Subcutaneous abdominal adipose tissue (tissue), 5 donors: ENCODE measurements at regions not wholly inside any gene's neighbourhood (a gene's known extent, or its start where the extent isn't known, plus 50 kb on each side); places are given as distances from the start of the nearest gene placed in this dataset.

Source experiments
- H3K27ac ChIP-seq: one replicate; pipeline ENCODE4 v1.7.0; 2013; ENCODE audit warnings: low read depth, mild to moderate bottlenecking, inconsistent platforms, low read length, moderate library complexity
- H3K27me3 ChIP-seq, 5 donors: one replicate each; pipeline ENCODE4 v1.7.0; 2013; ENCODE audit warnings: low read length in 5 of 5, inconsistent platforms in 1 of 5; ENCODE audit not compliant: control insufficient read depth in 5 of 5, insufficient read depth in 4 of 5
- H3K36me3 ChIP-seq, 5 donors: one replicate each; pipeline ENCODE4 v1.7.0; 2013; ENCODE audit warnings: low read length in 5 of 5; ENCODE audit not compliant: control insufficient read depth in 5 of 5, insufficient read depth in 5 of 5
- H3K4me1 ChIP-seq, 5 donors: one replicate each; pipeline ENCODE4 v1.7.0; 2013; ENCODE audit warnings: low read length in 5 of 5, mild to moderate bottlenecking in 3 of 5, moderate library complexity in 1 of 5; ENCODE audit not compliant: control insufficient read depth in 5 of 5, insufficient read depth in 5 of 5
- H3K4me3 ChIP-seq, 5 donors: one replicate each; pipeline ENCODE4 v1.7.0; 2013; ENCODE audit warnings: low read length in 5 of 5, low read depth in 1 of 5
- H3K9ac ChIP-seq, 5 donors: one replicate each; pipeline ENCODE4 v1.7.0; 2013; ENCODE audit warnings: low read length in 5 of 5, mild to moderate bottlenecking in 4 of 5, moderate library complexity in 3 of 5
- H3K9me3 ChIP-seq, 5 donors: one replicate each; pipeline ENCODE4 v1.7.0; 2013; ENCODE audit warnings: low read length in 5 of 5; ENCODE audit not compliant: control insufficient read depth in 5 of 5
- donor health status: healthy.
- donor health status: healthy.
- donor health status: healthy.
- donor health status: healthy.
- donor health status: healthy.

GRCh38 chr3:171955598-171955997 lies 83.8 kb upstream of the FNDC3B start:
- Histone ChIP-seq H3K36me3 (no peaks in the 10 kb centered on the region), H3K9me3 (no peaks in the 10 kb centered on the region), H3K4me1 (peaks cover 2 to 5% (median 4%) of the 10 kb centered on the region in 5 donors), H3K27me3 (no peaks in the 10 kb centered on the region), H3K9ac (no peak overlapping the region), H3K27ac (no peak overlapping the region), H3K4me3 (no peak overlapping the region)

DNA sequence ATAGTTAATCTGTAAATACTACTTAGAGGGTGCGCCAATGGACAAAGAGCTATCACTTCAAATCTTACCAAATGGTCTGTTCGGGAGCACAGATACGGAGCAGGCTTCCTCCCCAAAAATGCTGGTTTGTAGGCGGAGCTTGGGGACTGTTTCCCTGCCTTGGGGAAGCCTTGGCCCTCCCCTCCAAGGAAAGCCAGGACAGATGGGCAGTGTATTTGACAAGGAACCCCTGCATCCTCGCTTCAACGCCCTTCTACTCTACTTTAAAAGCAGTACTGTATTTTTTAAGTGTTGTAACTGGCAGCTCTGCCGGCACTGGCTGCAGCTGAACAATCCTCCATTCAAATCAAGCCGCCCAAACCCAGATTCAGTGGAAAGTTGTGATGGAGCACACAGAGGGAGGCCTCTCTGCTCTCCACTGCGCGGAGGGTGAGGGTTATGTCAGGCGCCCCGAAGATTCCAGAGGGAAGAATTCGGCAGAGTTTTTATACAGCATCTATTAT lies 83.1 kb upstream of the FNDC3B start:
- H3K36me3 ChIP-seq: no peaks in the 10 kb centered on the region
- no peak overlapping the region for H3K4me3 ChIP-seq
- H3K9me3 ChIP-seq: no peaks in the 10 kb centered on the region
- no peak overlapping the region for H3K27ac ChIP-seq
- H3K4me1 ChIP-seq: peaks cover 2 to 5% (median 4%) of the 10 kb centered on the region in 5 donors
- no peaks in the 10 kb centered on the region for H3K27me3 ChIP-seq
- H3K9ac ChIP-seq: no peak overlapping the region

GRCh38 chr3:171956705-171957104 lies 82.7 kb upstream of the FNDC3B start:
- Histone ChIP-seq H3K27me3 (no peaks in the 10 kb centered on the region), H3K9ac (no peak overlapping the region), H3K4me1 (peaks cover 2 to 5% (median 4%) of the 10 kb centered on the region in 5 donors), H3K36me3 (no peaks in the 10 kb centered on the region), H3K4me3 (no peak overlapping the region), H3K9me3 (no peaks in the 10 kb centered on the region), H3K27ac (no peak overlapping the region)

DNA sequence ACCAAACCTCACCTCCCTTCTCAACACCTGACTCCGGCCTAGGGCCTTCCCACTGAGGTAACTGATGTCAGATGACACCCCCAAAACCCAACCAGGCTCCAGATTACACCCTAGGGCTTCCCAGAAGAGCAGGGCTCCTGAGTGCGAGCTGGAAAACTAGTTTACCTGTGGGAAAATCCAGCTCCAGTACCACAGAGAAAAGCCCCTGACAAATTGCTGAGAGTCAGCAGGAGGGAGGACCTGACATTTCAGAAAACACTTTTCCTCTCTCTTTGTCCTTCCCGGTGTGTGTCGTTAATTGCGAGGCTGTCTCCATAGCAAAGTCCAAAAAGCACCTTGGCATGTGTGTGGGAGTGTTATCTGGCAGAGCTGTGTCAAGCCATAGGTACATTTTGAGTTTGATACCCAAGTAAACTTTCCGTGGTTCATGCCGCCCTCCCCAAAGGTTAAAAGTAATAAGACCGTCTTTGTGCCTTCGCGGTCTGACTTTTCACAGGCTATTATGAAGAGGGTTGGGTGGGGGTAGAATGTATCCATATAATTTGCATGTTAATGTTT lies 79.8 kb upstream of the FNDC3B start:
- no peak overlapping the region for H3K9ac ChIP-seq

GRCh38 chr3:171960159-171960558 lies 79.2 kb upstream of the FNDC3B start:
- Histone ChIP-seq H3K4me1 (no peaks in the 10 kb centered on the region), H3K27ac (no peak overlapping the region), H3K27me3 (no peaks in the 10 kb centered on the region)

More for the DNA sequence above, 79.8 kb upstream of the FNDC3B start:
- no peak overlapping the region for H3K4me3 ChIP-seq
- no peaks in the 10 kb centered on the region for H3K27me3 ChIP-seq
- H3K27ac ChIP-seq: no peak overlapping the region
- no peaks in the 10 kb centered on the region for H3K36me3 ChIP-seq
- H3K9me3 ChIP-seq: no peaks in the 10 kb centered on the region
- H3K4me1 ChIP-seq: peaks cover 2 to 4% (median 3%) of the 10 kb centered on the region in 5 donors

GRCh38 chr3:171962137-171962720 lies 77.1 kb upstream of the FNDC3B start:
- Histone ChIP-seq H3K36me3 (no peaks in the 10 kb centered on the region), H3K4me1 (peaks cover 7 to 10% (median 10%) of the 10 kb centered on the region in 5 donors), H3K27me3 (no peaks in the 10 kb centered on the region), H3K9me3 (no peaks in the 10 kb centered on the region), H3K9ac (no peak overlapping the region), H3K27ac (no peak overlapping the region), H3K4me3 (no peak overlapping the region)

More at GRCh38 chr3:171960159-171960558, 79.2 kb upstream of the FNDC3B start:
- Histone ChIP-seq H3K9me3 (no peaks in the 10 kb centered on the region), H3K36me3 (no peaks in the 10 kb centered on the region), H3K9ac (no peak overlapping the region), H3K4me3 (no peak overlapping the region)

DNA sequence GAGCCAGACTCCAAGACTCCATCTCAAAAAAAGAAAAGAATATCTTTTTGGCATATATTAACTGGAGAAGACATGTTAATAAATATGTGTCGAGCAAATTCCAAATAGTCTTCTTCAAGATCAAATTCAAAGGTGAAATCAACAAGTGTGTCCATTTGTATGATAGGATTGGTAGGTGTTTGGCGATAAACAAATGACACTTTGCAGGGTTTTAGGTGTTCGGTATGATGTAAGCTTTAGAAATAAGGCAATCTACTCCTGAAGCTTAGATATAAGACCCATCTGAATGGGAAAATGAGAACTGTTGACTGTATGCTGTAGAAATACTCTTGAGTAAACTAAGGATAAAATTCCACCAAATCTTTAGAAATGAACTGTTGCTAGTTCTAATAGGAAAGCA lies 75.8 kb upstream of the FNDC3B start:
- H3K36me3 ChIP-seq: no peaks in the 10 kb centered on the region
- no peak overlapping the region for H3K27ac ChIP-seq
- no peaks in the 10 kb centered on the region for H3K9me3 ChIP-seq
- no peak overlapping the region for H3K4me3 ChIP-seq
- no peaks in the 10 kb centered on the region for H3K27me3 ChIP-seq
- H3K4me1 ChIP-seq: peaks cover 7 to 24% (median 20%) of the 10 kb centered on the region in 5 donors
- H3K9ac ChIP-seq: no peak overlapping the region

DNA sequence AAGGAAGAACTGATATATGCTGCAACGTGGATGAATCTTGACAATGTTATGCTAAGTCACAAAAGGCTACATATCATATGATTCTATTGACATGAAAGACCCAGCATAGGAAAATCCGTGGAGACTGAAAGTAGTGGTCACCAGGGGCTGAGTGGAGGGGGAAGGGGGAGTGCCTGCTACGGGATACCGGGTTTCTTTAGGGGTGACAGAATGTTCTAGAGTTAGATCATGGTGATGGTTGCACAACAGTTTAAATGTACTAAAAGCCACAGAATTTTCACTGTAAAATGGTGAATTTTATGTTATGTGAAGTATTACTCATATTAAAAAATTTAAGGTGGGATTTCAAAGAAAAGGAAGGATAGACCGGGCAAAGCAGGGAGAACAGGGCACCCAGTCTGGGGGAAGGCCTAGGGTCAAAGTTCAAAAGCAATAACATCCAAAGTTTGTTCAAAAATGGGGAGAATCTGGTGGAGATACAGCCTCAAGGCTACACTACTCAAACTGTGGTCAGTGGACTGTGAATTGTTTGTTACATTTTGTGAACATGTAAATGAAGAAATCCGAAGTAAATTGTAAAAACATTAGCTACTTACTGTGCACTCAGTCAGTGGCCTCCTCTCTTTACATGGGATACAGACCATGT lies 74.2 kb upstream of the FNDC3B start:
- no peaks in the 10 kb centered on the region for H3K36me3 ChIP-seq
- no peak overlapping the region for H3K27ac ChIP-seq
- no peaks in the 10 kb centered on the region for H3K27me3 ChIP-seq
- no peak overlapping the region for H3K9ac ChIP-seq
- no peak overlapping the region for H3K4me3 ChIP-seq
- H3K9me3 ChIP-seq: no peaks in the 10 kb centered on the region
- H3K4me1 ChIP-seq: peaks cover 7 to 25% (median 20%) of the 10 kb centered on the region in 5 donors

- Histone ChIP-seq H3K9ac (peak overlapping the region in 3 of 5 donors; percentile 16 to 44 (median 22)), H3K4me1 (peaks cover 7 to 34% (median 25%) of the 10 kb centered on the region in 5 donors), H3K36me3 (no peaks in the 10 kb centered on the region), H3K9me3 (no peaks in the 10 kb centered on the region), H3K4me3 (peak overlapping the region; percentile 3 to 26 (median 4)), H3K27me3 (no peaks in the 10 kb centered on the region), H3K27ac (peak overlapping the region; percentile 70)
These were observed 72.7 kb upstream of the FNDC3B start for GRCh38 chr3:171966533-171967136.
